Stomach (tissue), 8 donors: ENCODE measurements at regions not wholly inside any gene's neighbourhood (a gene's known extent, or its start where the extent isn't known, plus 50 kb on each side); places are given as distances from the start of the nearest gene placed in this dataset.

Experiments
- DNase-seq, 2 donors: peaks; one replicate each; pipeline versions ENCODE4 v3.0.0 to v3.0.0-alpha.2; 2013 to 2019
- H3K27ac ChIP-seq, 5 donors: fragments of 200-600 bp in 4 of 5; sonication (generic) in 4 of 5; one replicate each; pipeline ENCODE4 v1.5.1; 2013 to 2019; ENCODE audit warnings: mild to moderate bottlenecking in 1 of 5, moderate library complexity in 1 of 5
- H3K27me3 ChIP-seq, 3 donors: fragments of 200-600 bp; sonication (generic); one replicate each; pipeline ENCODE4 v1.5.1; 2017 to 2019; ENCODE audit warnings: mixed run types in 1 of 3
- H3K36me3 ChIP-seq, 4 donors: fragments of 200-600 bp; sonication (generic); 1 replicate in 3 of 4; 2 replicates in 1 of 4; pipeline ENCODE4 v1.5.1; 2016 to 2019
- H3K4me1 ChIP-seq, 4 donors: fragments of 200-600 bp; sonication (generic); one replicate each; pipeline ENCODE4 v1.5.1; 2016 to 2019
- H3K4me3 ChIP-seq, 4 donors: fragments of 200-600 bp; sonication (generic) in 3 of 4; one replicate each; pipeline ENCODE4 v1.5.1; 2016 to 2019; ENCODE audit warnings: mild to moderate bottlenecking in 1 of 4
- H3K9me3 ChIP-seq, 4 donors: fragments of 200-600 bp; sonication (generic); one replicate each; pipeline ENCODE4 v1.5.1; 2016 to 2019
- CTCF ChIP-seq, 7 experiments: fragments of 450-650 bp in 4 of 7; fragments of 200-600 bp in 3 of 7; sonication (generic) in 3 of 7; IDR thresholded peaks; one replicate each; pipeline ENCODE4 v1.5.1; 2016 to 2019; ENCODE audit warnings: antibody characterized with exemption in 7 of 7, control low read depth in 2 of 7, mild to moderate bottlenecking in 1 of 7
- EP300 ChIP-seq: sonication (generic); formaldehyde crosslinking; IDR thresholded peaks from one replicate; pipeline ENCODE4 v1.6.1; 2017; ENCODE audit warnings: antibody characterized with exemption
- POLR2A ChIP-seq, 4 donors: fragments of 450-650 bp; IDR thresholded peaks; one replicate each; pipeline ENCODE4 v1.6.1; 2016; ENCODE audit warnings: antibody characterized with exemption in 4 of 4, control low read depth in 2 of 4, mild to moderate bottlenecking in 1 of 4, moderate library complexity in 1 of 4
- POLR2AphosphoS5 ChIP-seq, 3 donors: sonication (generic); formaldehyde crosslinking; IDR thresholded peaks; one replicate each; pipeline ENCODE4 v1.6.1; 2016; ENCODE audit warnings: antibody characterized with exemption in 3 of 3
- WGBS, 5 donors: extraction: QIAGEN DNeasy Blood & Tissue Kit in 3 of 5; methylation state at CpG; one replicate each; pipeline versions ENCODE4 v1.1.5 to v1.1.7; 2013 to 2018; 5-methylcytosine and 5-hydroxymethylcytosine counted together
- intact Hi-C: fragments of 100-400 bp; cut with DNase I; formaldehyde crosslinking; loops from one replicate; pipeline ENCODE4 v1.15.1; 2023; ENCODE audit warnings: low total_unique reads
- donor health status: healthy with polysubstance abuse.
- donor health status: Bipolar disorder and iron deficiency.
- donor health status: healthy.

- Histone ChIP-seq H3K9me3 (peaks cover 0 to 15% (median 12%) of the 10 kb centered on the region in 4 donors), H3K27me3 (peaks cover 0 to 74% (median 11%) of the 10 kb centered on the region in 3 donors), H3K36me3 (no peaks in the 10 kb centered on the region), H3K4me1 (peaks cover 0 to 5% (median 2%) of the 10 kb centered on the region in 4 donors), H3K27ac (no peak overlapping the region), H3K4me3 (no peak overlapping the region)
- no peak for TF ChIP-seq POLR2A (IDR thresholded peaks at IDR 0.05)
- no peak for TF ChIP-seq POLR2AphosphoS5 (IDR thresholded peaks at IDR 0.05)
- no peak for TF ChIP-seq CTCF (IDR thresholded peaks at IDR 0.05)
- no peak for TF ChIP-seq EP300
- intact Hi-C loops, result no loop called here
- peak in 1 of 2 donors; percentile 82 for DNase-seq
- 40 to 65% (median 58%) methylated on average over 15 of the region's 15 CpGs for WGBS, 5 donors
Observed at GRCh38 chr16:86671486-86672178, 93.3 kb downstream of the FOXL1 start.

- Histone ChIP-seq H3K4me1 (peaks cover 0 to 5% (median 2%) of the 10 kb centered on the region in 4 donors), H3K9me3 (peaks cover 0 to 15% (median 12%) of the 10 kb centered on the region in 4 donors), H3K4me3 (no peak overlapping the region), H3K36me3 (no peaks in the 10 kb centered on the region), H3K27ac (no peak overlapping the region), H3K27me3 (peaks cover 0 to 77% (median 12%) of the 10 kb centered on the region in 3 donors)
- 60 to 76% (median 70%) methylated on average over 11 to 17 of the region's 17 CpGs for WGBS, 5 donors
- intact Hi-C loops, result no loop called here
- DNase-seq, result no peak
- TF ChIP-seq POLR2AphosphoS5 (IDR thresholded peaks at IDR 0.05) (no peak), POLR2A (IDR thresholded peaks at IDR 0.05) (no peak)
Observed at GRCh38 chr16:86672179-86672863, 94.0 kb downstream of the FOXL1 start.

- H3K36me3 ChIP-seq, result no peaks in the 10 kb centered on the region
- DNase-seq, result no peak
- H3K4me3 ChIP-seq, result no peak overlapping the region
- peaks cover 0 to 5% (median 2%) of the 10 kb centered on the region in 4 donors for H3K4me1 ChIP-seq
- H3K27me3 ChIP-seq, result peaks cover 0 to 82% (median 12%) of the 10 kb centered on the region in 3 donors
- intact Hi-C loops, result no loop called here
- TF ChIP-seq CTCF (IDR thresholded peaks at IDR 0.05), result no peak
- no peak for TF ChIP-seq EP300
- TF ChIP-seq POLR2A (IDR thresholded peaks at IDR 0.05), result no peak
- no peak for TF ChIP-seq POLR2AphosphoS5 (IDR thresholded peaks at IDR 0.05)
- H3K27ac ChIP-seq, result no peak overlapping the region
- H3K9me3 ChIP-seq, result peaks cover 0 to 20% (median 13%) of the 10 kb centered on the region in 4 donors
- WGBS, 5 donors, result 77 to 93% (median 90%) methylated on average over 4 of the region's 4 CpGs
Observed at GRCh38 chr16:86673090-86673955, 95.0 kb downstream of the FOXL1 start.

GRCh38 chr16:86673956-86674453 is 95.7 kb downstream of the FOXL1 start:
- no peak overlapping the region for H3K4me3 ChIP-seq
- DNase-seq, result no peak
- no peaks in the 10 kb centered on the region for H3K36me3 ChIP-seq
- H3K27ac ChIP-seq, result no peak overlapping the region
- H3K4me1 ChIP-seq, result peaks cover 0 to 5% (median 2%) of the 10 kb centered on the region in 4 donors
- WGBS, 5 donors, result 89 to 93% (median 92%) methylated on average over 3 of the region's 3 CpGs
- peaks cover 0 to 20% (median 13%) of the 10 kb centered on the region in 4 donors for H3K9me3 ChIP-seq
- intact Hi-C loops, result no loop called here
- TF ChIP-seq EP300, result no peak
- peaks cover 0 to 76% (median 12%) of the 10 kb centered on the region in 3 donors for H3K27me3 ChIP-seq

- Histone ChIP-seq H3K4me1 (peaks cover 0 to 5% (median 2%) of the 10 kb centered on the region in 4 donors), H3K36me3 (no peaks in the 10 kb centered on the region), H3K9me3 (peaks cover 0 to 25% (median 13%) of the 10 kb centered on the region in 4 donors), H3K27ac (no peak overlapping the region), H3K27me3 (peaks cover 0 to 76% (median 7%) of the 10 kb centered on the region in 3 donors), H3K4me3 (no peak overlapping the region)
- DNase-seq, result no peak
- intact Hi-C loops, result no loop called here
- TF ChIP-seq POLR2AphosphoS5 (IDR thresholded peaks at IDR 0.05) (no peak), EP300 (no peak), POLR2A (IDR thresholded peaks at IDR 0.05) (no peak), CTCF (IDR thresholded peaks at IDR 0.05) (no peak)
- 69 to 88% (median 72%) methylated on average over 2 to 4 of the region's 4 CpGs for WGBS, 5 donors
Observed at GRCh38 chr16:86676254-86676670, 97.9 kb downstream of the FOXL1 start.
